ENCODE measurements at regions not wholly inside any gene's neighbourhood (a gene's known extent, or its start where the extent isn't known, plus 50 kb on each side); places are given as distances from the start of the nearest gene placed in this dataset.

- DNase-seq (ENCODE audit: low spot score) = no peak
Observed at GRCh38 chr13:53507741-53508140, 479.1 kb downstream of the OLFM4 start.

- DNase-seq (ENCODE audit: low spot score) = no peak
Observed at GRCh38 chr13:53512635-53513034, 484.0 kb downstream of the OLFM4 start.

GRCh38 chr13:53513226-53513625 lies 484.6 kb downstream of the OLFM4 start:
- DNase-seq (ENCODE audit: low spot score) = no peak

- no peak for DNase-seq (ENCODE audit: low spot score)
Observed at GRCh38 chr13:53520132-53520531, 491.5 kb downstream of the OLFM4 start.

GRCh38 chr13:53522034-53522433 lies 493.4 kb downstream of the OLFM4 start:
- DNase-seq (ENCODE audit: low spot score) = no peak

GRCh38 chr13:53537586-53537985 lies 509.0 kb downstream of the OLFM4 start:
- DNase-seq (ENCODE audit: low spot score) = no peak

GRCh38 chr13:53545340-53545941 lies 516.8 kb downstream of the OLFM4 start:
- no peak for DNase-seq (ENCODE audit: low spot score)

- no peak for DNase-seq (ENCODE audit: low spot score)
Observed at GRCh38 chr13:53560556-53560955, 531.9 kb downstream of the OLFM4 start.

GRCh38 chr13:53562419-53562818 lies 533.8 kb downstream of the OLFM4 start:
- no peak for DNase-seq (ENCODE audit: low spot score)

- no peak for DNase-seq (ENCODE audit: low spot score)
Observed at GRCh38 chr13:53568491-53568890, 539.9 kb downstream of the OLFM4 start.

GRCh38 chr13:53569453-53569852 lies 540.8 kb downstream of the OLFM4 start:
- no peak for DNase-seq (ENCODE audit: low spot score)

- DNase-seq (ENCODE audit: low spot score) = no peak
Observed at GRCh38 chr13:53601113-53601512, 572.5 kb downstream of the OLFM4 start.

- no peak for DNase-seq (ENCODE audit: low spot score)
Observed at GRCh38 chr13:53605326-53605725, 576.7 kb downstream of the OLFM4 start.

- DNase-seq (ENCODE audit: low spot score) = no peak
Observed at GRCh38 chr13:53612200-53612599, 583.6 kb downstream of the OLFM4 start.

GRCh38 chr13:53622456-53622855 lies 593.8 kb downstream of the OLFM4 start:
- DNase-seq (ENCODE audit: low spot score) = no peak

GRCh38 chr13:53623146-53623545 lies 594.5 kb downstream of the OLFM4 start:
- DNase-seq (ENCODE audit: low spot score) = no peak

- no peak for DNase-seq (ENCODE audit: low spot score)
Observed at GRCh38 chr13:53631511-53631910, 602.9 kb downstream of the OLFM4 start.

- DNase-seq (ENCODE audit: low spot score) = no peak
Observed at GRCh38 chr13:53638040-53638439, 609.4 kb downstream of the OLFM4 start.

- no peak for DNase-seq (ENCODE audit: low spot score)
Observed at GRCh38 chr13:53642306-53642705, 613.7 kb downstream of the OLFM4 start.

- no peak for DNase-seq (ENCODE audit: low spot score)
Observed at GRCh38 chr13:53648673-53649072, 620.1 kb downstream of the OLFM4 start.

GRCh38 chr13:53672005-53672404 lies 643.4 kb downstream of the OLFM4 start:
- no peak for DNase-seq (ENCODE audit: low spot score)

- no peak for DNase-seq (ENCODE audit: low spot score)
Observed at GRCh38 chr13:53683146-53683545, 654.5 kb downstream of the OLFM4 start.

GRCh38 chr13:53683608-53684007 lies 655.0 kb downstream of the OLFM4 start:
- DNase-seq (ENCODE audit: low spot score) = no peak

- no peak for DNase-seq (ENCODE audit: low spot score)
Observed at GRCh38 chr13:53691417-53691816, 662.8 kb downstream of the OLFM4 start.
